DND-41 (cell line): ENCODE measurements at regions not wholly inside any gene's neighbourhood (a gene's known extent, or its start where the extent isn't known, plus 50 kb on each side); places are given as distances from the start of the nearest gene placed in this dataset.

Experiments
- ATAC-seq: fragments of 200-7000 bp; cut with Tn5 transposase; 3 replicates; pipeline ENCODE4 v1.9.1; 2021; ENCODE audit warnings: low read depth; ENCODE audit not compliant: insufficient read depth
- DNase-seq: peaks from one replicate; pipeline ENCODE4 v3.0.0-alpha.2; 2020
- H2AFZ ChIP-seq: 2 replicates; pipeline ENCODE4 v1.6.0; 2012; ENCODE audit warnings: low read depth, low read length
- H3K27ac ChIP-seq: 2 replicates; pipeline ENCODE4 v1.5.1; 2012; ENCODE audit warnings: low read length, inconsistent platforms
- H3K27me3 ChIP-seq: fragments of 200-600 bp; sonication (generic); 2 replicates; pipeline ENCODE4 v1.6.0; 2012; ENCODE audit warnings: low read length, mild to moderate bottlenecking, inconsistent platforms; ENCODE audit not compliant: insufficient read depth, poor library complexity
- H3K36me3 ChIP-seq: 2 replicates; pipeline ENCODE4 v1.5.1; 2012; ENCODE audit warnings: low read length, inconsistent platforms; ENCODE audit not compliant: insufficient read depth
- H3K4me1 ChIP-seq: 2 replicates; pipeline ENCODE4 v1.5.1; 2012; ENCODE audit warnings: mild to moderate bottlenecking, low read length; ENCODE audit not compliant: insufficient read depth
- H3K4me2 ChIP-seq: 2 replicates; pipeline ENCODE4 v1.6.0; 2012; ENCODE audit warnings: mild to moderate bottlenecking, moderate library complexity, low read length, inconsistent platforms; ENCODE audit not compliant: insufficient read depth
- H3K4me3 ChIP-seq, 2 experiments: fragments of 200-600 bp in 1 of 2; shearing (Covaris generic) in 1 of 2; 2 replicates each; pipeline ENCODE4 v1.5.1; 2012 to 2016; ENCODE audit warnings: inconsistent platforms in 2 of 2, low read length in 2 of 2, mild to moderate bottlenecking in 2 of 2, low read depth in 1 of 2, moderate library complexity in 1 of 2
- H3K79me2 ChIP-seq: 2 replicates; pipeline ENCODE4 v1.6.0; 2012; ENCODE audit warnings: low read length, inconsistent platforms; ENCODE audit not compliant: insufficient read depth
- H3K9ac ChIP-seq: 2 replicates; pipeline ENCODE4 v1.6.0; 2012; ENCODE audit warnings: low read depth, mild to moderate bottlenecking, inconsistent platforms, low read length, moderate library complexity
- H3K9me3 ChIP-seq: 2 replicates; pipeline ENCODE4 v1.5.1; 2012; ENCODE audit warnings: low read length, moderate library complexity, mild to moderate bottlenecking, inconsistent platforms; ENCODE audit not compliant: insufficient read depth, severe bottlenecking
- H4K20me1 ChIP-seq: 2 replicates; pipeline ENCODE4 v1.6.0; 2012; ENCODE audit warnings: low read length; ENCODE audit not compliant: insufficient read depth
- CTCF ChIP-seq: IDR thresholded peaks from 2 replicates; pipeline ENCODE4 v1.5.1; 2012; ENCODE audit warnings: borderline replicate concordance, low read length, moderate library complexity, mild to moderate bottlenecking; ENCODE audit not compliant: poor library complexity, severe bottlenecking; ENCODE audit errors: extremely low read depth
- EZH2 ChIP-seq: IDR thresholded peaks from 3 replicates; pipeline ENCODE4 v1.6.1; 2012; ENCODE audit warnings: borderline replicate concordance, low read depth, mild to moderate bottlenecking, moderate library complexity, low read length, inconsistent platforms; ENCODE audit not compliant: severe bottlenecking

GRCh38 chr5:124876566-124876965 is 130.1 kb upstream of the ZNF608 start:
- H3K79me2 ChIP-seq, result no peaks in the 10 kb centered on the region
- no peak for ATAC-seq

DNA sequence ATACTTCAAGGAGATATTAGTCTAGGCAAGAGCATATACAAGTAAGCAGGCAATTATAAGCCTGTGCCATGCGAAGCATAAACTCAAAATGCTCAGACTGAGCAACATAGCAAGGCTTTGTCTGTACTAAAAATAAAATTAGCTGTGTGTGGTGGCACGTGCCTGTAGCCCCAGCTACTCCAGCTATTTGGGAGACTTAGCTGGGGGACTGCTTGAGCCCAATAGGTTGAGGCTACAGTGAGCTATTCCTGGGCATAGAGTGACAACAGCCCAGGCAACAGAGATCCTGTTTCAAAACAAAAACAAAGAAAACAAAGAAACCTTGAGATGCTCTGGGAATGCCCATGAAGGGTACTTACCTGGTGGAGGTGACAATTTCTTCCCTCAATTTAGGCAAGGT is 130.5 kb upstream of the ZNF608 start:
- Histone ChIP-seq H4K20me1 (no peaks in the 10 kb centered on the region), H3K79me2 (no peaks in the 10 kb centered on the region), H3K27me3 (no peaks in the 10 kb centered on the region), H2AFZ (no peak overlapping the region), H3K4me2 (no peak overlapping the region), H3K27ac (no peak overlapping the region), H3K9ac (no peak overlapping the region), H3K4me1 (no peaks in the 10 kb centered on the region), H3K36me3 (no peaks in the 10 kb centered on the region), H3K9me3 (no peaks in the 10 kb centered on the region), H3K4me3 (no peak overlapping the region)
- DNase-seq, result no peak
- no peak for ATAC-seq
- TF ChIP-seq CTCF (no peak), EZH2 (no peak)

More at GRCh38 chr5:124876566-124876965, 130.1 kb upstream of the ZNF608 start:
- Histone ChIP-seq H3K4me2 (no peak overlapping the region), H3K4me1 (no peaks in the 10 kb centered on the region), H3K36me3 (no peaks in the 10 kb centered on the region), H2AFZ (no peak overlapping the region; the same call in 1 of the 2 replicates), H3K4me3 (no peak overlapping the region), H3K27me3 (no peaks in the 10 kb centered on the region), H3K9ac (no peak overlapping the region), H4K20me1 (no peaks in the 10 kb centered on the region), H3K9me3 (no peaks in the 10 kb centered on the region), H3K27ac (no peak overlapping the region)
- TF ChIP-seq EZH2, result no peak
- TF ChIP-seq CTCF, result no peak
- DNase-seq, result no peak

- Histone ChIP-seq H3K9me3 (no peaks in the 10 kb centered on the region), H3K9ac (no peak overlapping the region), H3K27ac (no peak overlapping the region), H2AFZ (no peak overlapping the region), H3K4me2 (no peak overlapping the region), H3K27me3 (no peaks in the 10 kb centered on the region), H3K4me1 (no peaks in the 10 kb centered on the region), H4K20me1 (no peaks in the 10 kb centered on the region), H3K79me2 (no peaks in the 10 kb centered on the region), H3K4me3 (no peak overlapping the region), H3K36me3 (no peaks in the 10 kb centered on the region)
- DNase-seq (no peak), ATAC-seq (no peak)
- TF ChIP-seq CTCF (no peak), EZH2 (no peak)
Measured at GRCh38 chr5:124877501-124878146, 131.2 kb upstream of the ZNF608 start.
